ENCODE measurements at regions not wholly inside any gene's neighbourhood (a gene's known extent, or its start where the extent isn't known, plus 50 kb on each side); places are given as distances from the start of the nearest gene placed in this dataset.

DNA sequence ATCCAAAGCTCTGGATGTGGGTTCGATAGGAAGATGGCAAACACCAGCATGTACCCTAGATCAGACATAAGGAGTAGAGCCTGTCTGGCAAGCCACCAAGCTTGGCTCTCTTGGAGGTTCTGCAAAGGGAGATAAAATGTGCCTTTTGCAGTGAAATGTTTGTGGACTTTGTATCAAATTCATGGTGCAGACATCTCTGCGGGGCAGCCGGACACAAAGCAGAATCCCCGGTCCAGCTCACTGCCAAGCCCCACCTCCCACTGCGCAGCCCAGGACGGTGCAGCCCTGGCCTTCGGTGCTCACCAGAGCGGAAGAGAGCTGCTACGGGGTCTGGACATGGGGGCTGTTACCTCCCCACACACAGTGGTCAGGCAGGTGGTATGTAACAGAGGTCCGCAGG, 333.6 kb upstream of the JARID2 start:
- Mint-ChIP-seq H3K4me3 (ENCODE audit: low read depth, unreplicated experiment) (no peak overlapping the region), H3K9me3 (ENCODE audit: low read depth, unreplicated experiment) (no peaks in the 10 kb centered on the region), H3K4me1 (ENCODE audit: low read depth, unreplicated experiment) (no peaks in the 10 kb centered on the region), H3K36me3 (ENCODE audit: insufficient read depth, unreplicated experiment) (no peaks in the 10 kb centered on the region), H3K27me3 (ENCODE audit: unreplicated experiment) (no peaks in the 10 kb centered on the region), H3K27ac (ENCODE audit: unreplicated experiment) (no peak overlapping the region)
- no peak for DNase-seq
- CTCF ChIA-PET = no interaction called here
- intact Hi-C loops (cut with micrococcal nuclease; ENCODE audit: unreplicated experiment) = no loop called here
- no TSS peak for BruUV-seq (replicated peaks)
- TF ChIP-seq, protein P1, sequence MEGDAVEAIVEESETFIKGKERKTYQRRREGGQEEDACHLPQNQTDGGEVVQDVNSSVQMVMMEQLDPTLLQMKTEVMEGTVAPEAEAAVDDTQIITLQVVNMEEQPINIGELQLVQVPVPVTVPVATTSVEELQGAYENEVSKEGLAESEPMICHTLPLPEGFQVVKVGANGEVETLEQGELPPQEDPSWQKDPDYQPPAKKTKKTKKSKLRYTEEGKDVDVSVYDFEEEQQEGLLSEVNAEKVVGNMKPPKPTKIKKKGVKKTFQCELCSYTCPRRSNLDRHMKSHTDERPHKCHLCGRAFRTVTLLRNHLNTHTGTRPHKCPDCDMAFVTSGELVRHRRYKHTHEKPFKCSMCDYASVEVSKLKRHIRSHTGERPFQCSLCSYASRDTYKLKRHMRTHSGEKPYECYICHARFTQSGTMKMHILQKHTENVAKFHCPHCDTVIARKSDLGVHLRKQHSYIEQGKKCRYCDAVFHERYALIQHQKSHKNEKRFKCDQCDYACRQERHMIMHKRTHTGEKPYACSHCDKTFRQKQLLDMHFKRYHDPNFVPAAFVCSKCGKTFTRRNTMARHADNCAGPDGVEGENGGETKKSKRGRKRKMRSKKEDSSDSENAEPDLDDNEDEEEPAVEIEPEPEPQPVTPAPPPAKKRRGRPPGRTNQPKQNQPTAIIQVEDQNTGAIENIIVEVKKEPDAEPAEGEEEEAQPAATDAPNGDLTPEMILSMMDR (IDR thresholded peaks at IDR 0.05; ENCODE audit: unreplicated experiment) = no peak

DNA sequence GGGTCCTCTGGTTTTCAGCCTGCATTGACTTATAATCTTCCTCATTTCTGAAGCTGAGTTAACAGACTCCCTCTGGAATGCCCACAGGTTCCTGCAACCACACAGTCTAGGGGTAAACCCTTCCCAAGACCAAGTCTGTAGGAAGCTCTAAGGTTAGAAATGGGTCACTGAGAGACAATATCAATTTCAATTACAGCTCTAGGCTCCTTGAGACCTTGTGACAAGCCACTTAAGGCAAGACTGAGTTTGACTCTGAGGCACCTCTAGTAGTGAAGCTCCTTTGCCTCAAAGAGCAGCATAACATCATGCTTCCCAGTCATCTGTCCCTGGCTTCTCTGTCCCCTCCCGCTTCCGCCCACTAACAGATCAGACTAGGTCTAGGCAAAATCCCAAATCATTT, 333.2 kb upstream of the JARID2 start:
- Mint-ChIP-seq H3K36me3 (ENCODE audit: insufficient read depth, unreplicated experiment) (no peaks in the 10 kb centered on the region), H3K9me3 (ENCODE audit: low read depth, unreplicated experiment) (no peaks in the 10 kb centered on the region), H3K27ac (ENCODE audit: unreplicated experiment) (no peak overlapping the region), H3K27me3 (ENCODE audit: unreplicated experiment) (no peaks in the 10 kb centered on the region), H3K4me1 (ENCODE audit: low read depth, unreplicated experiment) (no peaks in the 10 kb centered on the region), H3K4me3 (ENCODE audit: low read depth, unreplicated experiment) (no peak overlapping the region)
- no peak for DNase-seq
- intact Hi-C loops (cut with micrococcal nuclease; ENCODE audit: unreplicated experiment) = no loop called here
- TF ChIP-seq, protein P1 (IDR thresholded peaks at IDR 0.05; ENCODE audit: unreplicated experiment) = no peak
- CTCF ChIA-PET = no interaction called here
- BruUV-seq (replicated peaks) = no TSS peak

DNA sequence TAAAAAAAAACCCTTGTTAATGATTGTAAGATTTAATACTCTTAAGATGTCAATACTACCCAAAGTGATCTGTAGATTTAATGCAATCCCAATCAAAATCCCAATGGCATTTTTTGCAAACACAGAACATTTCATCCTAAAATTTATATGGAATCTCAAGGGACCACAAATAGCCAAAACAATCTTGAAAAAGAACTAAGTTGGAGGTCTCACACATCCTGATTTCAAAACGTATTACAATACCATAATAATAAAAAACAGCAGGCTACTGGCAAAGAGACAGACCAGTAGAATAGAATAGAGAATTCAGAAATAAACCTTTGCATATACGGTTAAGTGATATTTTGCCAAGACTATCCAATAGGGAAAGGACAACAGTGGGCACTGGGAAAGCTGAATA, 331.9 kb upstream of the JARID2 start:
- intact Hi-C loops (cut with micrococcal nuclease; ENCODE audit: unreplicated experiment) = no loop called here
- no peak overlapping the region for H3K4me3 Mint-ChIP-seq (ENCODE audit: low read depth, unreplicated experiment)
- H3K27me3 Mint-ChIP-seq (ENCODE audit: unreplicated experiment) = no peaks in the 10 kb centered on the region
- TF ChIP-seq, protein P1 (IDR thresholded peaks at IDR 0.05; ENCODE audit: unreplicated experiment) = no peak
- H3K36me3 Mint-ChIP-seq (ENCODE audit: insufficient read depth, unreplicated experiment) = no peaks in the 10 kb centered on the region
- no TSS peak for BruUV-seq (replicated peaks)
- CTCF ChIA-PET = interaction anchor here (0.6 kb wide), 1 partner anchor 140 kb away, joined by 3 read pairs; no protein-coding TSS in a partner anchor
- H3K4me1 Mint-ChIP-seq (ENCODE audit: low read depth, unreplicated experiment) = no peaks in the 10 kb centered on the region
- no peaks in the 10 kb centered on the region for H3K9me3 Mint-ChIP-seq (ENCODE audit: low read depth, unreplicated experiment)
- DNase-seq = no peak
- no peak overlapping the region for H3K27ac Mint-ChIP-seq (ENCODE audit: unreplicated experiment)

DNA sequence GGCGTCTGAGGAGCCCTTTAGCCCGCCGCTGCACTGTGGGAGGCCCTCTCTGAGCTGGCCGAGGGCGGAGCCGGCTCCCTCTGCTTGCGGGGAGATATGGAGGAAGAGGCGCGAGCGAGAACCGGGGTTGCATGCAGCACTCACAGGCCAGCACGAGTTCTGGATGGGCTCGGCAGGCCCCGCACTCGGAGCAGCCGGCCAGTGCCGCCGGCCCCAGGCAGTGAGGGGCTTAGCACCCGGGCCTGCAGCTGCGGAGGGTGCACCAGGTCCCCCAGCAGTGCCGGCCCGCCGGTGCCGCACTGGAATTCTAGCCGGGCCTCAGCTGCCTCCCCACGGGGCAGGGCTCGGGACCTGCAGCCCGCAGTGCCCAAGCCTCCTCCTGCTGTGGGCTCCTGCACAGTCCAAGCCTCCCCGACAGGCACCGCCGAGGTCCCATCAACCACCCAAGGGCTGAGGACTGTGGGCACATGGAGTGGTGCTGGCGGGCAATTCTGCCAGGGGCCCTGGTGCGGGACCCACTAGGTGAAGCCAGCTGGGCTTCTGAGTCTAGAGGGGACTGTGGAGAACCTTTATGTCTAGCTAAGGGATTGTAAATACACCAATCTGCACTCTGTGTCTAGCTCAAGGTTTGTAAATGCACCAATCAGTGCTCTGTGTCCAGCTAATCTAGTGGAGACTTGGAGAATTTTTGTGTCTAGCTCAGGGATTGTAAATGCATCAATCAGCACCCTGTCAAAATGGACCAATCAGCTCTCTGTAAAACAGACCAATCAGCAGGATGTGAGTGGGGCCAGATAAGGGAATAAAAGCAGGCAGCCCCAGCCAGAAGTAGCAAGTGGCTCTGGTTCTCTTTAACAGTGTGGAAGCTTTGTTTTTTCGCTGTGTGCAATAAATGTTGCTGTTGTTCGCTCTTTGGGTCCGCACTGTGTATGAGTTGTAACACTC, 329.7 kb upstream of the JARID2 start:
- H3K9me3 Mint-ChIP-seq (ENCODE audit: low read depth, unreplicated experiment) = no peaks in the 10 kb centered on the region
- no peak for DNase-seq
- CTCF ChIA-PET = no interaction called here
- no peak overlapping the region for H3K4me3 Mint-ChIP-seq (ENCODE audit: low read depth, unreplicated experiment)
- no peaks in the 10 kb centered on the region for H3K27me3 Mint-ChIP-seq (ENCODE audit: unreplicated experiment)
- H3K36me3 Mint-ChIP-seq (ENCODE audit: insufficient read depth, unreplicated experiment) = no peaks in the 10 kb centered on the region
- H3K4me1 Mint-ChIP-seq (ENCODE audit: low read depth, unreplicated experiment) = no peaks in the 10 kb centered on the region
- no peak overlapping the region for H3K27ac Mint-ChIP-seq (ENCODE audit: unreplicated experiment)
- TF ChIP-seq, protein P1 (IDR thresholded peaks at IDR 0.05; ENCODE audit: unreplicated experiment) = no peak
- intact Hi-C loops (cut with micrococcal nuclease; ENCODE audit: unreplicated experiment) = no loop called here
- no TSS peak for BruUV-seq (replicated peaks)
